ENCODE measurements at regions not wholly inside any gene's neighbourhood (a gene's known extent, or its start where the extent isn't known, plus 50 kb on each side); places are given as distances from the start of the nearest gene placed in this dataset.
"Not testable (repeated sequence)": the region's sequence is repeated elsewhere in the genome, so short reads cannot be mapped to it uniquely, and the experiment has no call there.

- no peak for TF ChIP-seq CTCF (IDR thresholded peaks at IDR 0.05)
- Mint-ChIP-seq H3K9me3 (ENCODE audit: low read depth) (peaks cover 14% of the 10 kb centered on the region), H3K4me3 (ENCODE audit: unreplicated experiment) (no peak overlapping the region), H3K36me3 (ENCODE audit: low read depth) (no peaks in the 10 kb centered on the region), H3K4me1 (ENCODE audit: low read depth) (no peaks in the 10 kb centered on the region), H3K27me3 (ENCODE audit: low read depth) (no peaks in the 10 kb centered on the region), H3K27ac (ENCODE audit: unreplicated experiment) (no peak overlapping the region)
- DNase-seq (ENCODE audit: low spot score), result no peak
These were observed 69.7 kb downstream of the SPIN4 start for GRCh38 chrX:63281465-63281864.

- not testable (repeated sequence) for H3K27ac Mint-ChIP-seq (ENCODE audit: unreplicated experiment); DNase-seq (ENCODE audit: low spot score); H3K9me3 Mint-ChIP-seq (ENCODE audit: low read depth); H3K4me1 Mint-ChIP-seq (ENCODE audit: low read depth); H3K4me3 Mint-ChIP-seq (ENCODE audit: unreplicated experiment); H3K27me3 Mint-ChIP-seq (ENCODE audit: low read depth); H3K36me3 Mint-ChIP-seq (ENCODE audit: low read depth)
These were observed 73.7 kb downstream of the SPIN4 start for GRCh38 chrX:63277394-63277793.

- no peak for DNase-seq (ENCODE audit: low spot score)
- no peak overlapping the region for H3K4me3 Mint-ChIP-seq (ENCODE audit: unreplicated experiment)
- no peaks in the 10 kb centered on the region for H3K4me1 Mint-ChIP-seq (ENCODE audit: low read depth)
- no peaks in the 10 kb centered on the region for H3K36me3 Mint-ChIP-seq (ENCODE audit: low read depth)
- no peak overlapping the region for H3K27ac Mint-ChIP-seq (ENCODE audit: unreplicated experiment)
- no peaks in the 10 kb centered on the region for H3K27me3 Mint-ChIP-seq (ENCODE audit: low read depth)
- TF ChIP-seq CTCF (IDR thresholded peaks at IDR 0.05), result peak; percentile 74
- peaks cover 5% of the 10 kb centered on the region for H3K9me3 Mint-ChIP-seq (ENCODE audit: low read depth)
These were observed 76.0 kb downstream of the SPIN4 start for GRCh38 chrX:63275127-63275526.

- Mint-ChIP-seq H3K27me3 (ENCODE audit: low read depth) (no peaks in the 10 kb centered on the region), H3K27ac (ENCODE audit: unreplicated experiment) (no peak overlapping the region), H3K36me3 (ENCODE audit: low read depth) (no peaks in the 10 kb centered on the region), H3K9me3 (ENCODE audit: low read depth) (peaks cover 11% of the 10 kb centered on the region), H3K4me3 (ENCODE audit: unreplicated experiment) (no peak overlapping the region), H3K4me1 (ENCODE audit: low read depth) (no peaks in the 10 kb centered on the region)
- no peak for DNase-seq (ENCODE audit: low spot score)
- no peak for TF ChIP-seq CTCF (IDR thresholded peaks at IDR 0.05)
These were observed 80.3 kb downstream of the SPIN4 start for GRCh38 chrX:63270873-63271272.

GRCh38 chrX:63258144-63258543 is 93.0 kb downstream of the SPIN4 start:
- H3K27me3 Mint-ChIP-seq (ENCODE audit: low read depth), result no peaks in the 10 kb centered on the region
- TF ChIP-seq CTCF (IDR thresholded peaks at IDR 0.05), result no peak
- H3K4me3 Mint-ChIP-seq (ENCODE audit: unreplicated experiment), result no peak overlapping the region
- no peak for DNase-seq (ENCODE audit: low spot score)
- H3K9me3 Mint-ChIP-seq (ENCODE audit: low read depth), result peaks cover 7% of the 10 kb centered on the region
- H3K4me1 Mint-ChIP-seq (ENCODE audit: low read depth), result peaks cover 5% of the 10 kb centered on the region
- peaks cover 2% of the 10 kb centered on the region for H3K36me3 Mint-ChIP-seq (ENCODE audit: low read depth)
- H3K27ac Mint-ChIP-seq (ENCODE audit: unreplicated experiment), result no peak overlapping the region

GRCh38 chrX:63250253-63250868 is 100.8 kb downstream of the SPIN4 start:
- Mint-ChIP-seq H3K27me3 (ENCODE audit: low read depth) (no peaks in the 10 kb centered on the region), H3K9me3 (ENCODE audit: low read depth) (peaks cover 3% of the 10 kb centered on the region), H3K27ac (ENCODE audit: unreplicated experiment) (no peak overlapping the region), H3K4me3 (ENCODE audit: unreplicated experiment) (no peak overlapping the region), H3K4me1 (ENCODE audit: low read depth) (peaks cover 5% of the 10 kb centered on the region), H3K36me3 (ENCODE audit: low read depth) (no peaks in the 10 kb centered on the region)
- no peak for DNase-seq (ENCODE audit: low spot score)
- peak; percentile 93 for TF ChIP-seq CTCF (IDR thresholded peaks at IDR 0.05)

- DNase-seq (ENCODE audit: low spot score); H3K27ac Mint-ChIP-seq (ENCODE audit: unreplicated experiment); H3K4me1 Mint-ChIP-seq (ENCODE audit: low read depth); H3K4me3 Mint-ChIP-seq (ENCODE audit: unreplicated experiment); H3K27me3 Mint-ChIP-seq (ENCODE audit: low read depth); H3K36me3 Mint-ChIP-seq (ENCODE audit: low read depth); H3K9me3 Mint-ChIP-seq (ENCODE audit: low read depth): not testable (repeated sequence)
These were observed 108.4 kb downstream of the SPIN4 start for GRCh38 chrX:63242689-63243088.

- H3K36me3 Mint-ChIP-seq (ENCODE audit: low read depth); DNase-seq (ENCODE audit: low spot score); H3K27ac Mint-ChIP-seq (ENCODE audit: unreplicated experiment); H3K4me1 Mint-ChIP-seq (ENCODE audit: low read depth); H3K27me3 Mint-ChIP-seq (ENCODE audit: low read depth); H3K4me3 Mint-ChIP-seq (ENCODE audit: unreplicated experiment); H3K9me3 Mint-ChIP-seq (ENCODE audit: low read depth): not testable (repeated sequence)
These were observed 115.2 kb downstream of the SPIN4 start for GRCh38 chrX:63235963-63236362.

Data from chondrocyte (in vitro differentiated cells).